Ascending aorta (tissue), 2 donors: ENCODE measurements at regions not wholly inside any gene's neighbourhood (a gene's known extent, or its start where the extent isn't known, plus 50 kb on each side); places are given as distances from the start of the nearest gene placed in this dataset.

ENCODE experiments used
- DNase-seq, 2 donors: peaks; one replicate each; pipeline ENCODE4 v3.0.0-alpha.2; 2019; ENCODE audit warnings: low spot score in 2 of 2
- H3K27ac ChIP-seq, 2 donors: fragments of 200-600 bp; sonication (generic); one replicate each; pipeline ENCODE4 v1.5.1; 2016 to 2017; ENCODE audit warnings: mild to moderate bottlenecking in 1 of 2
- H3K27me3 ChIP-seq: fragments of 200-600 bp; sonication (generic); one replicate; pipeline ENCODE4 v1.5.1; 2017
- H3K36me3 ChIP-seq, 2 donors: fragments of 200-600 bp; sonication (generic); one replicate each; pipeline ENCODE4 v1.5.1; 2016
- H3K4me1 ChIP-seq, 2 donors: fragments of 200-600 bp; sonication (generic); one replicate each; pipeline ENCODE4 v1.5.1; 2016 to 2017; ENCODE audit warnings: mild to moderate bottlenecking in 1 of 2
- H3K4me3 ChIP-seq, 2 donors: fragments of 200-600 bp; sonication (generic); one replicate each; pipeline ENCODE4 v1.5.1; 2016 to 2017; ENCODE audit warnings: mild to moderate bottlenecking in 1 of 2
- H3K9me3 ChIP-seq, 2 donors: fragments of 200-600 bp; sonication (generic); one replicate each; pipeline ENCODE4 v1.5.1; 2016
- CTCF ChIP-seq, 3 experiments: fragments of 200-600 bp in 2 of 3; fragments of 450-650 bp in 1 of 3; sonication (generic) in 2 of 3; IDR thresholded peaks; one replicate each; pipeline ENCODE4 v1.5.1; 2016 to 2019; ENCODE audit warnings: antibody characterized with exemption in 3 of 3, mild to moderate bottlenecking in 1 of 3, moderate library complexity in 1 of 3
- intact Hi-C: fragments of 100-400 bp; cut with DNase I; formaldehyde crosslinking; loops from one replicate; pipeline ENCODE4 v1.15.1; 2023

- no peak for TF ChIP-seq CTCF (IDR thresholded peaks at IDR 0.05)
- intact Hi-C loops: no loop called here
- no peak overlapping the region for H3K27ac ChIP-seq
- H3K27me3 ChIP-seq: no peaks in the 10 kb centered on the region
- no peak overlapping the region for H3K4me3 ChIP-seq
- no peak for DNase-seq
- no peaks in the 10 kb centered on the region for H3K9me3 ChIP-seq
- no peaks in the 10 kb centered on the region for H3K4me1 ChIP-seq
- H3K36me3 ChIP-seq: no peaks in the 10 kb centered on the region
These were observed 324.6 kb downstream of the MCTP2 start for GRCh38 chr15:94555841-94556519.

DNA sequence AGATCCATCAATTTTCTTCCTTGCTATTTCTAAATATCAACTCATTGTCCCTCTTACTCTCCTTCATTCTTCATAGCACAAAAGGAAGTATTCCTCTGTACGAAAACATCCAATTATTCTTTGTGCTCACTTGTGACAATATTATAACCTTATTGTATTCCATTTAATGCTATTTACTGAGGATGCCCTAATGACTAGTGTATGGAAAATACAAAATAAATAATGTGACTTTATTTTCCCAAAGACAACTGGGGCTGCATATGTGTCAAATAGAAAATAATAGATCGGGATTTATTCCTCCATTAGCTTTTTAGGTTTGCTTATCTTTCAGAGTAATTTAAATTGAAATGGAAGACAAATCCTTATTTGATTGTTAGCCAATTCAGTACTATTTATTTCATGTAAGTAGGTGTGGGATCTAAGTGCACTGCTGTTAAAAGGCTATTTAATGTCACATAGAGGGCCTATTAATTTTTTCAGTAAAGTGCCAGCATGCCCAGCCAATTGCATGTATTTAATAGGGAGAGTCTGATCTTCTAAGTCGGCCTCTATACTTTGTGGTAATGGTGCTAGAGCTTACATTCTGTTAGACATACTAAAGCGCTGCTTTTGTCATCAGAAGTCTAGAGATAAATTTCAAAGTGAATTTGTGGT lies 329.8 kb downstream of the MCTP2 start:
- Histone ChIP-seq H3K9me3 (no peaks in the 10 kb centered on the region), H3K36me3 (no peaks in the 10 kb centered on the region), H3K27ac (no peak overlapping the region), H3K4me1 (no peaks in the 10 kb centered on the region), H3K4me3 (no peak overlapping the region), H3K27me3 (no peaks in the 10 kb centered on the region)
- no peak for TF ChIP-seq CTCF (IDR thresholded peaks at IDR 0.05)
- no peak for DNase-seq
- intact Hi-C loops: no loop called here

GRCh38 chr15:94563456-94563855 lies 332.1 kb downstream of the MCTP2 start:
- Histone ChIP-seq H3K4me1 (no peaks in the 10 kb centered on the region), H3K36me3 (no peaks in the 10 kb centered on the region), H3K9me3 (no peaks in the 10 kb centered on the region), H3K4me3 (no peak overlapping the region), H3K27ac (no peak overlapping the region), H3K27me3 (no peaks in the 10 kb centered on the region)
- TF ChIP-seq CTCF (IDR thresholded peaks at IDR 0.05): no peak
- no peak for DNase-seq
- intact Hi-C loops: no loop called here

DNA sequence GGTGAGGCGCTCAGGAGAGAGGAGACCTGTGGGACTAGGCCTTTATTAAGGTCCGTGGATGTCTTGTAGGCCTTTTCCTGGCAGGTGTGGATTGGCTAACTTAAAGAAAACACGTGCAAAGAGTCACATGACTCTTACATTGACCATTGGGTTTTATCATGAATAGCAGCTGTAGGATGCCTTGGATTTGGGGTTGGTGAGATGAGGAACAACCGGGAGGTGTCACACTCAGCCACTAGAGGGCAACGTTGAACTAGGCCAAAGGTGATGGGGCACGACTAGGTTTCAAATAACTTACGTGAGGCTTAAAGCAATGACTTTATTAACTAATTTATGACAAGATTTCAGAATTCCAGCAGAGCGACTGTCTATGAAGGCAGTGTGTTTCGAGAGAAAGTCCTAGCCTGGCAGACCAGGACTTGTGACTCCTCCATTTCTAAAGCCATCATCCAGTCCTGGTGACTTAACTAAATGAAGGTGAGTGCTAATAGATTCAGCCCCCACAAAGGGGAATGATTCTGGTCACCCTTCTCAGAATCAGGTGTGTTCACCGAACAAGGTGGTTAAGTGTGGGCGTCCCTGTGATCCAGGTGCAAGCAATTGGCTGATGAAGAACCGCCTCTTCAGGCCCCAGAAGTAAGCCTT lies 345.6 kb downstream of the MCTP2 start:
- Histone ChIP-seq H3K4me1 (no peaks in the 10 kb centered on the region), H3K9me3 (no peaks in the 10 kb centered on the region), H3K4me3 (no peak overlapping the region), H3K27me3 (no peaks in the 10 kb centered on the region), H3K27ac (no peak overlapping the region), H3K36me3 (no peaks in the 10 kb centered on the region)
- TF ChIP-seq CTCF (IDR thresholded peaks at IDR 0.05): peak in 2 of 3 experiments; percentile 24 to 46
- no peak for DNase-seq
- intact Hi-C loops: no loop called here

DNA sequence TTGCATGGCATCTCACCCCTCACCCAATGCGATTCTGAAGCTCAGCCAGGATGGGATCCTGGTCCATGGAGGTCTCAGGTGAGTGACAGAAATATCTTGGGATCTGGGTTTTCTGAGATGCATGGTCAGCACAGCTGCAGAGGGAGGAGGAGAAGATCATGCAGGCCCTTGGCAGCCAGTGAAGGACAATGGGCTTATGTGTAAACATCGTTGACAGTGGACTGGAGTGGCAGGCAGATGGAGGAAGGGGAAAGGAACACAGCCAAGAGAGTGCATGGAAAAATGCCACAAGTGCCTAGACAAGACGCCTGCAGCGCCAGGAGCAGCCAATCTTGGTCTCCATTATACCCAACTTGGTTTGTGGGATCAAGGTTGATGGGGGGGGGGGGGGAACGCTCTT lies 347.9 kb downstream of the MCTP2 start:
- Histone ChIP-seq H3K27me3 (no peaks in the 10 kb centered on the region), H3K27ac (no peak overlapping the region), H3K9me3 (no peaks in the 10 kb centered on the region), H3K4me3 (no peak overlapping the region), H3K36me3 (no peaks in the 10 kb centered on the region), H3K4me1 (no peaks in the 10 kb centered on the region)
- no peak for DNase-seq
- no peak for TF ChIP-seq CTCF (IDR thresholded peaks at IDR 0.05)
- intact Hi-C loops: no loop called here
